ENCODE measurements at regions not wholly inside any gene's neighbourhood (a gene's known extent, or its start where the extent isn't known, plus 50 kb on each side); places are given as distances from the start of the nearest gene placed in this dataset.

- H3K9me3 ChIP-seq (ENCODE audit: low read length), result peaks cover 5% of the 10 kb centered on the region
- no peak overlapping the region for H3K4me3 ChIP-seq (ENCODE audit: low read length)
- H2AFZ ChIP-seq (ENCODE audit: low read depth, low read length), result no peak overlapping the region
- peaks cover under 1% of the 10 kb centered on the region for H3K4me1 ChIP-seq (ENCODE audit: insufficient read depth, low read length)
- H3K27me3 ChIP-seq (ENCODE audit: insufficient read depth, low read length), result no peaks in the 10 kb centered on the region
- H3K36me3 ChIP-seq (ENCODE audit: insufficient read depth, low read length), result no peaks in the 10 kb centered on the region
Observed at GRCh38 chr5:72045692-72046091, 61.6 kb upstream of the MAP1B start.

- Histone ChIP-seq H3K27me3 (ENCODE audit: insufficient read depth, low read length) (no peaks in the 10 kb centered on the region), H3K36me3 (ENCODE audit: insufficient read depth, low read length) (no peaks in the 10 kb centered on the region), H3K9me3 (ENCODE audit: low read length) (peaks cover 5% of the 10 kb centered on the region), H3K4me1 (ENCODE audit: insufficient read depth, low read length) (no peaks in the 10 kb centered on the region), H3K4me3 (ENCODE audit: low read length) (no peak overlapping the region), H2AFZ (ENCODE audit: low read depth, low read length) (no peak overlapping the region)
Observed at GRCh38 chr5:72046106-72046505, 61.2 kb upstream of the MAP1B start.

GRCh38 chr5:72055636-72056035, 51.6 kb upstream of the MAP1B start:
- Histone ChIP-seq H2AFZ (ENCODE audit: low read depth, low read length) (no peak overlapping the region), H3K9me3 (ENCODE audit: low read length) (no peaks in the 10 kb centered on the region), H3K36me3 (ENCODE audit: insufficient read depth, low read length) (no peaks in the 10 kb centered on the region), H3K27me3 (ENCODE audit: insufficient read depth, low read length) (peaks cover 5% of the 10 kb centered on the region), H3K4me1 (ENCODE audit: insufficient read depth, low read length) (no peaks in the 10 kb centered on the region), H3K4me3 (ENCODE audit: low read length) (no peak overlapping the region)

All from neuron (in vitro differentiated cells).